K562 (cell line): ENCODE measurements at regions not wholly inside any gene's neighbourhood (a gene's known extent, or its start where the extent isn't known, plus 50 kb on each side); places are given as distances from the start of the nearest gene placed in this dataset.

ENCODE experiments used
- ATAC-seq: fragments of 200-7000 bp; cut with Tn5 transposase; 3 replicates; pipeline ENCODE4 v1.9.1; 2020; ENCODE audit warnings: moderate library complexity
- BruUV-seq: library from RNA; stranded (reverse); fragments of 400-500 nt; replicated peaks from 2 replicates; lab custom pipeline; 2021; lab: Mats Ljungman, UMichigan
- CTCF ChIA-PET: fragments of 300-600 bp; formaldehyde crosslinking; extraction: SDS; loops from one replicate; lab custom pipeline; 2021; ENCODE audit warnings: low intra/inter-chr PET ratio; lab: Yijun Ruan, JAX
- POLR2A ChIA-PET: fragments of 300-600, 350-650 bp; sonication (Branson Sonifier 250); formaldehyde crosslinking; extraction: SDS; loops from one replicate; lab custom pipeline; 2021; ENCODE audit warnings: antibody characterized with exemption, inconsistent platforms; lab: Yijun Ruan, JAX
- DNase-seq, 4 experiments: peaks; one replicate each; pipeline versions ENCODE4 v3.0.0 to v3.0.0-alpha.2; 2011 to 2018; ENCODE audit warnings: low spot score in 3 of 4, mixed read lengths in 3 of 4; ENCODE audit errors: extremely low read depth in 1 of 4
- FAIRE-seq: peaks from 2 replicates; lab custom pipeline; 2011; peaks lifted over from hg19 to GRCh38; lab: Jason Lieb, UNC
- H2AFZ ChIP-seq: 2 replicates; pipeline ENCODE4 v1.6.0; 2011; ENCODE audit warnings: low read depth, low read length, control low read depth, inconsistent platforms
- H3K27ac ChIP-seq: fragments of 200-600 bp; 3 replicates; pipeline ENCODE4 v1.8.0; 2011; ENCODE audit warnings: low read depth, mild to moderate bottlenecking, control low read depth, inconsistent platforms, low read length, moderate library complexity, mixed read lengths; ENCODE audit errors: extremely low read depth
- H3K27me3 ChIP-seq, 2 experiments: fragments of 300-600 bp in 1 of 2; 2 replicates in 1 of 2; 3 replicates in 1 of 2; pipeline versions ENCODE4 v1.6.0 to v1.8.0; 2011; ENCODE audit warnings: inconsistent platforms in 2 of 2, low read length in 2 of 2, mild to moderate bottlenecking in 1 of 2, mixed read lengths in 1 of 2, moderate library complexity in 1 of 2; ENCODE audit not compliant: control insufficient read depth in 2 of 2, insufficient read depth in 2 of 2
- H3K36me3 ChIP-seq: fragments of 300-600 bp; 3 replicates; pipeline ENCODE4 v1.8.0; 2011; ENCODE audit warnings: mild to moderate bottlenecking, low read length, inconsistent platforms; ENCODE audit not compliant: control insufficient read depth, insufficient read depth
- H3K4me1 ChIP-seq, 2 experiments: fragments of 200-600 bp in 1 of 2; replicated peaks in 1 of 2; 2 replicates in 1 of 2; 3 replicates in 1 of 2; pipeline versions ENCODE4 v1.5.1 to v1.8.0; 2011; ENCODE audit warnings: inconsistent platforms in 2 of 2, low read length in 2 of 2, mild to moderate bottlenecking in 1 of 2, mixed read lengths in 1 of 2, moderate library complexity in 1 of 2; ENCODE audit not compliant: control insufficient read depth in 2 of 2, insufficient read depth in 2 of 2
- H3K4me2 ChIP-seq: 2 replicates; pipeline ENCODE4 v1.6.1; 2011; ENCODE audit warnings: low read length, control low read depth, inconsistent platforms, mixed read lengths; ENCODE audit not compliant: insufficient read depth
- H3K4me3 ChIP-seq: fragments of 200-600 bp; sonication (generic), shearing (Covaris generic); 2 replicates; pipeline ENCODE4 v1.5.1; 2016; ENCODE audit warnings: control low read depth, inconsistent platforms
- H3K79me2 ChIP-seq: fragments of 200-600 bp; 3 replicates; pipeline ENCODE4 v1.8.0; 2011; ENCODE audit warnings: low read length, inconsistent platforms; ENCODE audit not compliant: control insufficient read depth, insufficient read depth
- H3K9ac ChIP-seq, 2 experiments: 2 replicates each; pipeline versions ENCODE4 v1.6.0 to v1.6.1; 2011; ENCODE audit warnings: low read depth in 2 of 2, low read length in 2 of 2, control low read depth in 1 of 2, inconsistent platforms in 1 of 2, mild to moderate bottlenecking in 1 of 2, mixed read lengths in 1 of 2; ENCODE audit not compliant: insufficient read depth in 1 of 2
- H3K9me1 ChIP-seq: one replicate; pipeline ENCODE4 v1.6.0; 2011; ENCODE audit warnings: inconsistent platforms, mild to moderate bottlenecking, low read length, moderate library complexity; ENCODE audit not compliant: control insufficient read depth, insufficient read depth
- H3K9me3 ChIP-seq: replicated peaks from 2 replicates; pipeline ENCODE4 v1.5.1; 2011; ENCODE audit warnings: low read depth, low read length, inconsistent platforms; ENCODE audit not compliant: control insufficient read depth, insufficient read depth
- H4K20me1 ChIP-seq: replicated peaks from 2 replicates; pipeline ENCODE4 v1.6.1; 2011; ENCODE audit warnings: low read length, inconsistent platforms, mixed read lengths; ENCODE audit not compliant: control insufficient read depth, insufficient read depth
- DIDO1 ChIP-seq: fragments of 450-650 bp; IDR thresholded peaks from 2 replicates; pipeline ENCODE4 v1.6.1; 2016; ENCODE audit warnings: low read depth, missing biosample characterization, missing genetic modification characterization
- DLX4 ChIP-seq: fragments of 250-450 bp; sonication (Bioruptor Pico); IDR thresholded peaks from 2 replicates; pipeline ENCODE4 v1.6.1; 2021; ENCODE audit warnings: mild to moderate bottlenecking
- DNMT1 ChIP-seq: fragments of 450-650 bp; IDR thresholded peaks from 2 replicates; pipeline ENCODE4 v1.6.1; 2016; ENCODE audit warnings: antibody characterized with exemption, mild to moderate bottlenecking
- EP400 ChIP-seq: fragments of 450-650 bp; IDR thresholded peaks from 2 replicates; pipeline ENCODE4 v1.6.1; 2017; ENCODE audit warnings: antibody characterized with exemption, mild to moderate bottlenecking, moderate library complexity
- ETV1 ChIP-seq: fragments of 450-650 bp; conservative IDR thresholded peaks from 2 replicates; pipeline ENCODE4 v1.6.1; 2016; ENCODE audit warnings: missing genetic modification characterization, control low read depth, low read depth, missing compliant biosample characterization
- ETV5 ChIP-seq: sonication (generic); formaldehyde crosslinking; IDR thresholded peaks from 2 replicates; pipeline ENCODE4 v1.4.0; 2020; ENCODE audit warnings: low read depth, mild to moderate bottlenecking, missing genetic modification reagents
- HOXB6 ChIP-seq: fragments of 250-450 bp; sonication (Bioruptor Pico); IDR thresholded peaks from 2 replicates; pipeline ENCODE4 v1.5.1; 2022; ENCODE audit warnings: mild to moderate bottlenecking, borderline replicate concordance
- NUFIP1 ChIP-seq: fragments of 450-650 bp; IDR thresholded peaks from 2 replicates; pipeline ENCODE4 v1.6.1; 2018; ENCODE audit not compliant: partially characterized antibody
- RBBP5 ChIP-seq: fragments of 200-600 bp; sonication (generic); IDR thresholded peaks from 2 replicates; pipeline ENCODE4 v1.6.1; 2012; ENCODE audit warnings: borderline replicate concordance, mild to moderate bottlenecking, low read length, control low read depth, inconsistent platforms; ENCODE audit not compliant: insufficient read depth, poor library complexity, severe bottlenecking
- RBM17 ChIP-seq: fragments of 200-400 bp; formaldehyde crosslinking; IDR thresholded peaks from 2 replicates; pipeline ENCODE4 v1.6.1; 2017; ENCODE audit warnings: low read depth, mild to moderate bottlenecking, low read length, borderline replicate concordance
- SOX6 ChIP-seq: fragments of 450-650 bp; IDR thresholded peaks from 2 replicates; pipeline ENCODE4 v1.6.1; 2014; ENCODE audit warnings: mild to moderate bottlenecking
- TBL1XR1 ChIP-seq, 2 experiments: IDR thresholded peaks; 2 replicates each; pipeline ENCODE4 v1.6.1; 2012; ENCODE audit warnings: improper control_type of control experiment in 2 of 2, low read length in 2 of 2, mild to moderate bottlenecking in 1 of 2
- TFAM ChIP-seq: fragments of 250-450 bp; sonication (Bioruptor Pico); conservative IDR thresholded peaks from 2 replicates; pipeline ENCODE4 v1.5.0; 2021; ENCODE audit warnings: mild to moderate bottlenecking, moderate library complexity
- XRCC3 ChIP-seq: fragments of 450-650 bp; IDR thresholded peaks from 2 replicates; pipeline ENCODE4 v1.6.1; 2017; ENCODE audit warnings: mild to moderate bottlenecking, moderate library complexity
- ZNF143 ChIP-seq: sonication (generic); formaldehyde crosslinking; IDR thresholded peaks from 2 replicates; pipeline ENCODE4 v1.9.0; 2022; ENCODE audit warnings: mild to moderate bottlenecking, missing genetic modification reagents
- ZNF384 ChIP-seq: IDR thresholded peaks from 2 replicates; pipeline ENCODE4 v1.6.1; 2012; ENCODE audit warnings: low read depth, low read length, improper control_type of control experiment
- WGBS: fragments of 100-300 bp; shearing (Covaris generic); methylation state at CpG from one replicate; pipeline ENCODE4 v1.1.6; 2016; ENCODE audit warnings: low coverage, mixed read lengths; ENCODE audit not compliant: insufficient coverage; ENCODE audit errors: missing lambda C conversion rate; 5-methylcytosine and 5-hydroxymethylcytosine counted together
- in situ Hi-C: fragments of 300-500 bp; cut with MboI; formaldehyde crosslinking; loops from 4 replicates; pipeline ENCODE4 v1.15.0; 2018; ENCODE audit warnings: inconsistent platforms, mixed read lengths
- intact Hi-C: fragments of 100-400 bp; cut with micrococcal nuclease; formaldehyde crosslinking; loops from 2 replicates; pipeline ENCODE4 v1.14.2; 2022

DNA sequence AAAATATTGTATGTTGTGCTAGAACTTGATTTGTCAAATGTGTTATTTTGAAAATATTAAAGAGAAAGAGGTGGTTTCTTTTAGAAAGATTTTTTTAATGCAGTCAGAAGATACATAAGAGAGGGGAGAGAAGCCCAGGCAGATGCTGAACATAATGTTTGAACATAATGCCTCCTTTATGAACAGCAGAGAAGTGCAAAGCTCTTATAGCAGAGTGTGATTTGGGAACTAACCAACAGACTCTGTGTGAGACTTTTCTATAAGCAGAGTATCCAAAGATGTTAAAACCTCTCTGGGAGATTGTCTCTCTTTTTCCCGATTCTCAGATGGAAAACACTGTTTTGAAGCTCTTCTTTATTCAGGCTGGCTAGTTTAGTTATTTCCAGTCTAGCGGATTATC is 1274.1 kb upstream of the SPRY2 start:
- no peaks in the 10 kb centered on the region for H3K36me3 ChIP-seq
- no peaks in the 10 kb centered on the region for H3K27me3 ChIP-seq
- POLR2A ChIA-PET, result no interaction called here
- no peaks in the 10 kb centered on the region for H3K79me2 ChIP-seq
- no peak overlapping the region for H3K9ac ChIP-seq
- H3K4me2 ChIP-seq, result no peak overlapping the region
- no peak overlapping the region for H3K4me3 ChIP-seq
- no TSS peak for BruUV-seq
- in situ Hi-C loops, result no loop called here
- FAIRE-seq, result no peak
- H3K9me1 ChIP-seq, result no peaks in the 10 kb centered on the region
- CTCF ChIA-PET, result no interaction called here
- TF ChIP-seq ZNF384, result no peak
- no peak for TF ChIP-seq HOXB6 (CRISPR knock-in tag)
- no peak for TF ChIP-seq XRCC3
- TF ChIP-seq EP400, result no peak
- TF ChIP-seq RBBP5, result no peak
- TF ChIP-seq DIDO1 (tag), result no peak
- no peak for TF ChIP-seq ETV5
- TF ChIP-seq RBM17, result no peak
- TF ChIP-seq DNMT1, result no peak
- TF ChIP-seq TFAM (CRISPR knock-in tag), result no peak
- TF ChIP-seq DLX4 (CRISPR knock-in tag), result no peak
- no peak for TF ChIP-seq ETV1 (tag)
- TF ChIP-seq SOX6, result no peak
- no peak for TF ChIP-seq TBL1XR1 (IDR thresholded peaks at IDR 0.05; ENCODE audit: low read length in 2 of 2)
- TF ChIP-seq NUFIP1, result no peak
- TF ChIP-seq ZNF143 (CRISPR knock-in tag), result no peak
- TF ChIP-seq, all 486 proteins: peak for 0
- Histone ChIP-seq H3K4me1 (no peaks in the 10 kb centered on the region), H3K27ac (no peak overlapping the region), H3K9me3 (no peaks in the 10 kb centered on the region), H4K20me1 (no peaks in the 10 kb centered on the region), H2AFZ (no peak overlapping the region)
- intact Hi-C loops, result no loop called here
- WGBS, result 9% methylated on average over 2 of the region's 2 CpGs
- no peak for ATAC-seq
- DNase-seq, result no peak
